ENCODE measurements at regions not wholly inside any gene's neighbourhood (a gene's known extent, or its start where the extent isn't known, plus 50 kb on each side); places are given as distances from the start of the nearest gene placed in this dataset.

DNA sequence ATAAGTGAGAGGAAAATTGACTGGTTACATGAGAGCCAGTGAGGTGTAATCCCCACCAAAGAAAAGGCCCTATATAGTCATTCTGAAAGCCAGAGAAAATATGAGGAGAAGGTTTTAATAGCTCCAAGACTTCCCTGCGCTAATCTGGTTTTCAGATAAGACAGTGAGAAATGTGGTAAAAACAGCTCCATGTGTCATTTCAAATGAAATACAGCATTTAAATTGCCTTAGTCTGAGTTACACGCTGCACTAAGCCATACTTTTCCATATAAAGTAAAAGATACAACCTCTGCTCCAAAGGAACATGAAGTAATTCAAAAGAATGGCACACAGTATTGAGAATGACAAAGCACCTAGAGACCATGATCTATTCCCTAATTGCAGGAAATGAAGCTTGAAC is 378.0 kb upstream of the PDE4D start:
- H3K36me3 ChIP-seq (ENCODE audit: insufficient read depth, low read length) = no peaks in the 10 kb centered on the region
- no peaks in the 10 kb centered on the region for H3F3A ChIP-seq (ENCODE audit: low read depth)
- no peaks in the 10 kb centered on the region for H3K9me2 ChIP-seq (replicated peaks; ENCODE audit: low read depth, low read length)
- H3K4me2 ChIP-seq (ENCODE audit: low read depth, low read length, poor library complexity, severe bottlenecking) = no peak overlapping the region
- H3K9me3 ChIP-seq (ENCODE audit: insufficient read depth, low read depth, low read length) = no peaks in the 10 kb centered on the region
- no peak overlapping the region for H3K4me3 ChIP-seq (ENCODE audit: low read length, poor library complexity, severe bottlenecking)
- no peak overlapping the region for H2AFZ ChIP-seq (ENCODE audit: low read length)
- H3K27me3 ChIP-seq (ENCODE audit: insufficient read depth, low read length, poor library complexity, severe bottlenecking) = no peaks in the 10 kb centered on the region
- no peaks in the 10 kb centered on the region for H3K79me2 ChIP-seq (ENCODE audit: insufficient read depth, low read length)
- no peaks in the 10 kb centered on the region for H4K20me1 ChIP-seq (ENCODE audit: insufficient read depth, low read length, poor library complexity, severe bottlenecking)
- no peak for TF ChIP-seq EZH2phosphoT487 (IDR thresholded peaks at IDR 0.05; ENCODE audit: borderline replicate concordance)
- TF ChIP-seq, protein P1, sequence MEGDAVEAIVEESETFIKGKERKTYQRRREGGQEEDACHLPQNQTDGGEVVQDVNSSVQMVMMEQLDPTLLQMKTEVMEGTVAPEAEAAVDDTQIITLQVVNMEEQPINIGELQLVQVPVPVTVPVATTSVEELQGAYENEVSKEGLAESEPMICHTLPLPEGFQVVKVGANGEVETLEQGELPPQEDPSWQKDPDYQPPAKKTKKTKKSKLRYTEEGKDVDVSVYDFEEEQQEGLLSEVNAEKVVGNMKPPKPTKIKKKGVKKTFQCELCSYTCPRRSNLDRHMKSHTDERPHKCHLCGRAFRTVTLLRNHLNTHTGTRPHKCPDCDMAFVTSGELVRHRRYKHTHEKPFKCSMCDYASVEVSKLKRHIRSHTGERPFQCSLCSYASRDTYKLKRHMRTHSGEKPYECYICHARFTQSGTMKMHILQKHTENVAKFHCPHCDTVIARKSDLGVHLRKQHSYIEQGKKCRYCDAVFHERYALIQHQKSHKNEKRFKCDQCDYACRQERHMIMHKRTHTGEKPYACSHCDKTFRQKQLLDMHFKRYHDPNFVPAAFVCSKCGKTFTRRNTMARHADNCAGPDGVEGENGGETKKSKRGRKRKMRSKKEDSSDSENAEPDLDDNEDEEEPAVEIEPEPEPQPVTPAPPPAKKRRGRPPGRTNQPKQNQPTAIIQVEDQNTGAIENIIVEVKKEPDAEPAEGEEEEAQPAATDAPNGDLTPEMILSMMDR (conservative IDR thresholded peaks at IDR 0.05; ENCODE audit: low read length) = no peak
- H3K4me1 ChIP-seq (ENCODE audit: insufficient read depth, low read length, poor library complexity, severe bottlenecking) = peaks cover 7% of the 10 kb centered on the region
- no peak overlapping the region for H3K9ac ChIP-seq (ENCODE audit: low read depth, low read length, poor library complexity, severe bottlenecking)

DNA sequence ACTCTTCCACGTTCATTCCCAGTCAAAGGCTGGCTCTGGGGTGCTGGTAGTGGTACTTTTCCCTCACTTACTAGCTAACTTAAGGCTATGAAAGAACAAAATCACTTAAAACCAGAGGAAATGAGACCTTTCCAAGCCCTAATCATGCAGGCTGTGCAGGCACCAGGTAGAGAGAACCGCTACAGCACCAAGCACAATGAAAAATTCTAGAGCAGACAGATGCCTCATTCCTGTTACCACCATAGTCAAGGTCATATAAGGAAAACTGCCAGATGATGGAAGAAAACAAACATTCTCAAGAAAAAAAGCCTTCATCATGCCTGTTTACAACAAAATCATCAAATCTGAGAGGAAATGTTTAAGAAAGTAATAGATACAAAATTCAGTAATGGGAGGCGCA is 374.4 kb upstream of the PDE4D start:
- no peaks in the 10 kb centered on the region for H3K36me3 ChIP-seq (ENCODE audit: insufficient read depth, low read length)
- no peaks in the 10 kb centered on the region for H3F3A ChIP-seq (ENCODE audit: low read depth)
- no peaks in the 10 kb centered on the region for H4K20me1 ChIP-seq (ENCODE audit: insufficient read depth, low read length, poor library complexity, severe bottlenecking)
- H3K27me3 ChIP-seq (ENCODE audit: insufficient read depth, low read length, poor library complexity, severe bottlenecking) = no peaks in the 10 kb centered on the region
- no peak overlapping the region for H3K4me3 ChIP-seq (ENCODE audit: low read length, poor library complexity, severe bottlenecking)
- H3K4me2 ChIP-seq (ENCODE audit: low read depth, low read length, poor library complexity, severe bottlenecking) = no peak overlapping the region
- TF ChIP-seq EZH2phosphoT487 (IDR thresholded peaks at IDR 0.05; ENCODE audit: borderline replicate concordance) = no peak
- TF ChIP-seq, protein P1 (conservative IDR thresholded peaks at IDR 0.05; ENCODE audit: low read length) = no peak
- no peaks in the 10 kb centered on the region for H3K9me2 ChIP-seq (replicated peaks; ENCODE audit: low read depth, low read length)
- H3K9ac ChIP-seq (ENCODE audit: low read depth, low read length, poor library complexity, severe bottlenecking) = no peak overlapping the region
- no peaks in the 10 kb centered on the region for H3K79me2 ChIP-seq (ENCODE audit: insufficient read depth, low read length)
- H2AFZ ChIP-seq (ENCODE audit: low read length) = no peak overlapping the region
- no peaks in the 10 kb centered on the region for H3K9me3 ChIP-seq (ENCODE audit: insufficient read depth, low read depth, low read length)
- peaks cover 7% of the 10 kb centered on the region for H3K4me1 ChIP-seq (ENCODE audit: insufficient read depth, low read length, poor library complexity, severe bottlenecking)

DNA sequence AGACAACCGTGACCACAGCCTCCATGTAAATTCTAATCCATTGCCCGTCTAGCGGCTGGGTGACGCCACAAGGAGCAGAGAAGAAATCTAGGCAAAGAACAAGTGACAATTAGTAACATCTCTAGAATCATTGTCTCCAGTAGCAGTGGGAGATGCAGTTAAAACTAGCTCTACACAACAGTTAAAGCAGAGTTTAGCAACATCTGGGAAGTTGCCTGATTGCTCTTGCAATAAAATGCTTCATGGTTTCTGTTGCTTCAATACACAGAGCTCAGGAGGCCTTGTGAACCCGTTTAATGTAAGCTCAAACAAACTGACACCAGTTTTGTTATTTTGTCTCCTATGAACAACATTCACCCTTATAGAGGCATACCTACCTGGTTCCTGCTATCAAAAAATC is 369.8 kb upstream of the PDE4D start:
- Histone ChIP-seq H3K9me2 (replicated peaks; ENCODE audit: low read depth, low read length) (no peaks in the 10 kb centered on the region), H3K79me2 (ENCODE audit: insufficient read depth, low read length) (no peaks in the 10 kb centered on the region), H2AFZ (ENCODE audit: low read length) (no peak overlapping the region), H3K9me3 (ENCODE audit: insufficient read depth, low read depth, low read length) (no peaks in the 10 kb centered on the region), H3K9ac (ENCODE audit: low read depth, low read length, poor library complexity, severe bottlenecking) (no peak overlapping the region), H3K4me1 (ENCODE audit: insufficient read depth, low read length, poor library complexity, severe bottlenecking) (no peaks in the 10 kb centered on the region), H3K27me3 (ENCODE audit: insufficient read depth, low read length, poor library complexity, severe bottlenecking) (no peaks in the 10 kb centered on the region), H4K20me1 (ENCODE audit: insufficient read depth, low read length, poor library complexity, severe bottlenecking) (no peaks in the 10 kb centered on the region), H3F3A (ENCODE audit: low read depth) (no peaks in the 10 kb centered on the region), H3K4me2 (ENCODE audit: low read depth, low read length, poor library complexity, severe bottlenecking) (no peak overlapping the region), H3K4me3 (ENCODE audit: low read length, poor library complexity, severe bottlenecking) (no peak overlapping the region), H3K36me3 (ENCODE audit: insufficient read depth, low read length) (no peaks in the 10 kb centered on the region)
- no peak for TF ChIP-seq EZH2phosphoT487 (IDR thresholded peaks at IDR 0.05; ENCODE audit: borderline replicate concordance)
- TF ChIP-seq, protein P1 (conservative IDR thresholded peaks at IDR 0.05; ENCODE audit: low read length) = no peak

Measured in Loucy (cell line).